ENCODE measurements at regions not wholly inside any gene's neighbourhood (a gene's known extent, or its start where the extent isn't known, plus 50 kb on each side); places are given as distances from the start of the nearest gene placed in this dataset.

GRCh38 chr14:44788612-44789011, 173.1 kb downstream of the KLHL28 start:
- ATAC-seq = no peak
- TF ChIP-seq, protein P1, sequence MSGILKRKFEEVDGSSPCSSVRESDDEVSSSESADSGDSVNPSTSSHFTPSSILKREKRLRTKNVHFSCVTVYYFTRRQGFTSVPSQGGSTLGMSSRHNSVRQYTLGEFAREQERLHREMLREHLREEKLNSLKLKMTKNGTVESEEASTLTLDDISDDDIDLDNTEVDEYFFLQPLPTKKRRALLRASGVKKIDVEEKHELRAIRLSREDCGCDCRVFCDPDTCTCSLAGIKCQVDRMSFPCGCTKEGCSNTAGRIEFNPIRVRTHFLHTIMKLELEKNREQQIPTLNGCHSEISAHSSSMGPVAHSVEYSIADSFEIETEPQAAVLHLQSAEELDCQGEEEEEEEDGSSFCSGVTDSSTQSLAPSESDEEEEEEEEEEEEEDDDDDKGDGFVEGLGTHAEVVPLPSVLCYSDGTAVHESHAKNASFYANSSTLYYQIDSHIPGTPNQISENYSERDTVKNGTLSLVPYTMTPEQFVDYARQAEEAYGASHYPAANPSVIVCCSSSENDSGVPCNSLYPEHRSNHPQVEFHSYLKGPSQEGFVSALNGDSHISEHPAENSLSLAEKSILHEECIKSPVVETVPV (CRISPR knock-in tag; IDR thresholded peaks at IDR 0.05) = no peak
- TF ChIP-seq, protein P2, sequence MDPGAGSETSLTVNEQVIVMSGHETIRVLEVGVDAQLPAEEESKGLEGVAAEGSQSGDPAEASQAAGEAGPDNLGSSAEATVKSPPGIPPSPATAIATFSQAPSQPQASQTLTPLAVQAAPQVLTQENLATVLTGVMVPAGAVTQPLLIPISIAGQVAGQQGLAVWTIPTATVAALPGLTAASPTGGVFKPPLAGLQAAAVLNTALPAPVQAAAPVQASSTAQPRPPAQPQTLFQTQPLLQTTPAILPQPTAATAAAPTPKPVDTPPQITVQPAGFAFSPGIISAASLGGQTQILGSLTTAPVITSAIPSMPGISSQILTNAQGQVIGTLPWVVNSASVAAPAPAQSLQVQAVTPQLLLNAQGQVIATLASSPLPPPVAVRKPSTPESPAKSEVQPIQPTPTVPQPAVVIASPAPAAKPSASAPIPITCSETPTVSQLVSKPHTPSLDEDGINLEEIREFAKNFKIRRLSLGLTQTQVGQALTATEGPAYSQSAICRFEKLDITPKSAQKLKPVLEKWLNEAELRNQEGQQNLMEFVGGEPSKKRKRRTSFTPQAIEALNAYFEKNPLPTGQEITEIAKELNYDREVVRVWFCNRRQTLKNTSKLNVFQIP (CRISPR knock-in tag; IDR thresholded peaks at IDR 0.05; ENCODE audit: borderline replicate concordance, low read depth) = no peak

- TF ChIP-seq ZNF8 (CRISPR knock-in tag; IDR thresholded peaks at IDR 0.05) = no peak
- TF ChIP-seq PATZ1 (CRISPR knock-in tag; IDR thresholded peaks at IDR 0.05; ENCODE audit: borderline replicate concordance) = no peak
- TF ChIP-seq, protein P2 (CRISPR knock-in tag; IDR thresholded peaks at IDR 0.05; ENCODE audit: borderline replicate concordance, low read depth) = no peak
- no peak for TF ChIP-seq GLIS3 (CRISPR knock-in tag; IDR thresholded peaks at IDR 0.05)
- TF ChIP-seq ESRRG (CRISPR knock-in tag; IDR thresholded peaks at IDR 0.05) = no peak
- no peak for ATAC-seq
Observed at GRCh38 chr14:44785096-44785495, 176.7 kb downstream of the KLHL28 start.

DNA sequence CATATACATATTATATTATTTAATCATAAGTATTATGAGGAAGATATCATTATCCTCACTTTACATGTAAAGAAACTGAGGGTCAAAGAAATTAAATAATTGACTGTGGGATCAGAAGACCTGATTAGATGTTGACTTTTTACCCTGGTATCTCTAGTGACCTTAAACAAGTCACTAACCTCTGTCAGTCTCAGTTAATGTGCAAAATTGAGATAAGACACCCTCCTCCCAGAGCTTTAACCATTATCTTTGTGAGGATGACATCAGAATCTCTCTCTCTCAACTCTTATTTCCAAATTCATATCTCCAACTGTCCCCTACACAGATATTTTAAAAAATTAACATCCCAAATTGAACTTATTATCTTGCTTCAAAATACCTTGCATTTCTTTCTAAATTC, 177.8 kb downstream of the KLHL28 start:
- TF ChIP-seq, protein P1 (CRISPR knock-in tag; IDR thresholded peaks at IDR 0.05) = no peak
- no peak for TF ChIP-seq TCF4 (CRISPR knock-in tag; IDR thresholded peaks at IDR 0.05; ENCODE audit: borderline replicate concordance)
- ATAC-seq = no peak

DNA sequence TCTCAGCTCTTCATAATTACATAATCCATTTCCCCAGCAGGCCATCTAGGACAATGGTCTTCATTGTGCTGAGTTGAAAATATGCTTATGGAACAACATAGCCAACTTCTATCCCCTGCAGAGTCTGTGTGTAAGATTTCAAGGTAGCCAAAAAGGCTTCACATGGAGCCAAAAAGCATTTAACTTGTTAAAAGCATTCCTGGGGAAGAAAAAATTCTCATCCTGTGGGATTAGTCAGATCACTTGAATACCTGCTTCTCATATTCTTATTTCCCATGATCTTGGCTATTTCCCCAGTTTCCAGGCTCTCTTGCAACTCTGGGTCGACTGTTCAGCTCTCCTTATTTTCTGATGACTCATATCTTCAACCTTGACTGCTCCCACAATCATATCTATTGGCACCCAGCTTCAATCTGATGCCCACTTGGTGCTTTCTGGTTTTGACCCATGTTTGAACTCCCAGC, 178.9 kb downstream of the KLHL28 start:
- ATAC-seq = no peak
- TF ChIP-seq ZFP30 (CRISPR knock-in tag; IDR thresholded peaks at IDR 0.05) (no peak), RARB (CRISPR knock-in tag; IDR thresholded peaks at IDR 0.05) (no peak), ZC3H10 (CRISPR knock-in tag; IDR thresholded peaks at IDR 0.05) (no peak), ZNF70 (CRISPR knock-in tag; IDR thresholded peaks at IDR 0.05) (no peak), ESRRG (CRISPR knock-in tag; IDR thresholded peaks at IDR 0.05) (no peak), SNAI2 (CRISPR knock-in tag; IDR thresholded peaks at IDR 0.05) (no peak)
- TF ChIP-seq, protein P1 (CRISPR knock-in tag; IDR thresholded peaks at IDR 0.05) = no peak

GRCh38 chr14:44780989-44781388, 180.8 kb downstream of the KLHL28 start:
- TF ChIP-seq RARB (CRISPR knock-in tag; IDR thresholded peaks at IDR 0.05) = no peak
- ATAC-seq = no peak

GRCh38 chr14:44778604-44779003, 183.1 kb downstream of the KLHL28 start:
- ATAC-seq = no peak
- TF ChIP-seq OSR1 (CRISPR knock-in tag; IDR thresholded peaks at IDR 0.05) (no peak), ESRRG (CRISPR knock-in tag; IDR thresholded peaks at IDR 0.05) (no peak), ARNTL (CRISPR knock-in tag; IDR thresholded peaks at IDR 0.05; ENCODE audit: borderline replicate concordance, low read depth) (no peak), TCF4 (CRISPR knock-in tag; IDR thresholded peaks at IDR 0.05; ENCODE audit: borderline replicate concordance) (no peak)
- TF ChIP-seq, protein P2 (CRISPR knock-in tag; IDR thresholded peaks at IDR 0.05; ENCODE audit: borderline replicate concordance, low read depth) = no peak
- TF ChIP-seq, protein P3, sequence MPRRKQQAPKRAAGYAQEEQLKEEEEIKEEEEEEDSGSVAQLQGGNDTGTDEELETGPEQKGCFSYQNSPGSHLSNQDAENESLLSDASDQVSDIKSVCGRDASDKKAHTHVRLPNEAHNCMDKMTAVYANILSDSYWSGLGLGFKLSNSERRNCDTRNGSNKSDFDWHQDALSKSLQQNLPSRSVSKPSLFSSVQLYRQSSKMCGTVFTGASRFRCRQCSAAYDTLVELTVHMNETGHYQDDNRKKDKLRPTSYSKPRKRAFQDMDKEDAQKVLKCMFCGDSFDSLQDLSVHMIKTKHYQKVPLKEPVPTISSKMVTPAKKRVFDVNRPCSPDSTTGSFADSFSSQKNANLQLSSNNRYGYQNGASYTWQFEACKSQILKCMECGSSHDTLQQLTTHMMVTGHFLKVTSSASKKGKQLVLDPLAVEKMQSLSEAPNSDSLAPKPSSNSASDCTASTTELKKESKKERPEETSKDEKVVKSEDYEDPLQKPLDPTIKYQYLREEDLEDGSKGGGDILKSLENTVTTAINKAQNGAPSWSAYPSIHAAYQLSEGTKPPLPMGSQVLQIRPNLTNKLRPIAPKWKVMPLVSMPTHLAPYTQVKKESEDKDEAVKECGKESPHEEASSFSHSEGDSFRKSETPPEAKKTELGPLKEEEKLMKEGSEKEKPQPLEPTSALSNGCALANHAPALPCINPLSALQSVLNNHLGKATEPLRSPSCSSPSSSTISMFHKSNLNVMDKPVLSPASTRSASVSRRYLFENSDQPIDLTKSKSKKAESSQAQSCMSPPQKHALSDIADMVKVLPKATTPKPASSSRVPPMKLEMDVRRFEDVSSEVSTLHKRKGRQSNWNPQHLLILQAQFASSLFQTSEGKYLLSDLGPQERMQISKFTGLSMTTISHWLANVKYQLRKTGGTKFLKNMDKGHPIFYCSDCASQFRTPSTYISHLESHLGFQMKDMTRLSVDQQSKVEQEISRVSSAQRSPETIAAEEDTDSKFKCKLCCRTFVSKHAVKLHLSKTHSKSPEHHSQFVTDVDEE (CRISPR knock-in tag; IDR thresholded peaks at IDR 0.05) = no peak

Measured in SK-N-SH treated with all-trans-retinoic acid at 6 μM for 48 hours (cell line).